HUES6 (cell line): ENCODE measurements at regions not wholly inside any gene's neighbourhood (a gene's known extent, or its start where the extent isn't known, plus 50 kb on each side); places are given as distances from the start of the nearest gene placed in this dataset.

Experiments
- H3K27ac ChIP-seq: 2 replicates; pipeline ENCODE4 v1.7.0; 2013; ENCODE audit warnings: low read depth, mild to moderate bottlenecking, low read length, inconsistent platforms
- H3K27me3 ChIP-seq: 2 replicates; pipeline ENCODE4 v1.6.1; 2013; ENCODE audit warnings: low read length; ENCODE audit not compliant: control insufficient read depth, insufficient read depth
- H3K36me3 ChIP-seq: 2 replicates; pipeline ENCODE4 v1.6.1; 2013; ENCODE audit warnings: low read length; ENCODE audit not compliant: control insufficient read depth, insufficient read depth
- H3K4me1 ChIP-seq: 2 replicates; pipeline ENCODE4 v1.6.1; 2013; ENCODE audit warnings: low read length; ENCODE audit not compliant: control insufficient read depth, insufficient read depth
- H3K4me3 ChIP-seq: 2 replicates; pipeline ENCODE4 v1.5.1; 2013; ENCODE audit warnings: low read depth, low read length
- H3K9ac ChIP-seq: one replicate; pipeline ENCODE4 v1.6.1; 2013; ENCODE audit warnings: mild to moderate bottlenecking, low read length
- H3K9me3 ChIP-seq: 2 replicates; pipeline ENCODE4 v1.6.1; 2013; ENCODE audit warnings: low read depth, low read length; ENCODE audit not compliant: control insufficient read depth, insufficient read depth

GRCh38 chr4:96713271-96713850, 873.5 kb downstream of the PDHA2 start:
- Histone ChIP-seq H3K27ac (no peak overlapping the region), H3K4me1 (no peaks in the 10 kb centered on the region), H3K27me3 (no peaks in the 10 kb centered on the region), H3K9me3 (no peaks in the 10 kb centered on the region), H3K4me3 (no peak overlapping the region), H3K36me3 (no peaks in the 10 kb centered on the region), H3K9ac (no peak overlapping the region)

- Histone ChIP-seq H3K36me3 (peaks cover 8% of the 10 kb centered on the region), H3K4me3 (no peak overlapping the region), H3K4me1 (no peaks in the 10 kb centered on the region), H3K9me3 (peaks cover 27% of the 10 kb centered on the region), H3K27ac (no peak overlapping the region), H3K27me3 (no peaks in the 10 kb centered on the region), H3K9ac (no peak overlapping the region)
These were observed 889.7 kb downstream of the PDHA2 start for GRCh38 chr4:96729641-96730040.

GRCh38 chr4:96730432-96730831, 890.5 kb downstream of the PDHA2 start:
- H3K36me3 ChIP-seq = peaks cover 12% of the 10 kb centered on the region
- no peak overlapping the region for H3K9ac ChIP-seq
- no peaks in the 10 kb centered on the region for H3K4me1 ChIP-seq
- H3K27ac ChIP-seq = no peak overlapping the region
- H3K9me3 ChIP-seq = peaks cover 33% of the 10 kb centered on the region
- no peaks in the 10 kb centered on the region for H3K27me3 ChIP-seq
- no peak overlapping the region for H3K4me3 ChIP-seq

GRCh38 chr4:96736352-96736889, 896.5 kb downstream of the PDHA2 start:
- Histone ChIP-seq H3K4me3 (no peak overlapping the region), H3K4me1 (peaks cover 7% of the 10 kb centered on the region), H3K36me3 (peaks cover 18% of the 10 kb centered on the region), H3K27ac (peak overlapping the region; percentile 97), H3K27me3 (no peaks in the 10 kb centered on the region), H3K9me3 (peaks cover 35% of the 10 kb centered on the region), H3K9ac (peak overlapping the region; percentile 24)

DNA sequence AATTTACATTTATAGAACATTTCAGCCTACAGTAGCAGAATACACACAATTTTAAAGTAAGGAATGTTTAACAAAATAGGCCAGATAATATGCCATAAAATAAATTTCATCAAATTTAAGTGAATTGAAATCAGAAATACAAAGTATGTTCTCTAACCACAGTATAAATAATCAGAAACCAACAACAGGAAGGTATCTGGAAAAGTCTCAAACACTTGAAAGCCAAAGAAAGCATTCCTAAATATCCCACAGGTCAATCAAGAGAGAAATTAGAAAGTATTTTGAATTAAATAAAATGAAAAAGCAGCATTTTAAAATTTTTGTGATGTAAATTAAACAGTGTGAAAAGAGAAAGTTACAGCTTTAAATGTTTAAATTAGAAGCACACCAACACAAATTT, 899.2 kb downstream of the PDHA2 start:
- H3K9me3 ChIP-seq = peaks cover 35% of the 10 kb centered on the region
- H3K27me3 ChIP-seq = no peaks in the 10 kb centered on the region
- H3K36me3 ChIP-seq = peaks cover 18% of the 10 kb centered on the region
- peaks cover 7% of the 10 kb centered on the region for H3K4me1 ChIP-seq
- no peak overlapping the region for H3K4me3 ChIP-seq
- no peak overlapping the region for H3K9ac ChIP-seq
- no peak overlapping the region for H3K27ac ChIP-seq

DNA sequence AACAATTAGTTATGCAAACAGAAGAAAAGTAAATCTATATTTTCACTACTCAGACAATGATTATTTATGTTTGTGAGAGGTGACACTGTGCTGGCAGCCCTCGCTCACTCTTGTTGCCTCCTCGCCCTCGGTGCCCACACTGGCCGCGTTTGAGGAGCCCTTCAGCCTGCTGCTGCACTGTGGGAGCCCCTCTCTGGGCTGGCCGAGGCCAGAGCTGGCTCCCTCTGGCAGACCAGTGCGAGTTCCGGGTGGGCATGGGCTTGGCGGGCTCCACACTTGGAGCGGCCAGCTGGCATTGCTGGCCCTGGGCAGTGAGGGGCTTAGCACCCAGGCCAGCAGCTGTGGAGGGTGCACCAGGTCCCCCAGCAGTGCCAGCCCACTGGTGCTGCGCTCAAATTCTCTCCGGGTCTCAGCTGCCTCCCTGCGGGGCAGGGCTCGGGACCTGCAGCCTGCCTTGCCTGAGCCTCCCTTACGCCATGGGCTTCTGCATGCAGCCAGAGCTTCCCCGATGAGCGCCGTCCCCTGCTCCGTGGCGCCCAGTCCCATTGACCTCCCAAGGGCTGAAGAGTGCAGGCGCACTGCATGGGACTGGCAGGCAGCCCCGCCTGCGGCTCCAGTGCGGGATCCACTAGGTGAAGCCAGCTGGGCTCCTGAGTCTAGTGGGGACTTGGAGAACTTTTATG, 902.6 kb downstream of the PDHA2 start:
- H3K36me3 ChIP-seq = peaks cover 13% of the 10 kb centered on the region
- H3K9me3 ChIP-seq = peaks cover 30% of the 10 kb centered on the region
- H3K4me1 ChIP-seq = no peaks in the 10 kb centered on the region
- H3K27me3 ChIP-seq = no peaks in the 10 kb centered on the region
- no peak overlapping the region for H3K9ac ChIP-seq
- no peak overlapping the region for H3K4me3 ChIP-seq
- H3K27ac ChIP-seq = no peak overlapping the region

DNA sequence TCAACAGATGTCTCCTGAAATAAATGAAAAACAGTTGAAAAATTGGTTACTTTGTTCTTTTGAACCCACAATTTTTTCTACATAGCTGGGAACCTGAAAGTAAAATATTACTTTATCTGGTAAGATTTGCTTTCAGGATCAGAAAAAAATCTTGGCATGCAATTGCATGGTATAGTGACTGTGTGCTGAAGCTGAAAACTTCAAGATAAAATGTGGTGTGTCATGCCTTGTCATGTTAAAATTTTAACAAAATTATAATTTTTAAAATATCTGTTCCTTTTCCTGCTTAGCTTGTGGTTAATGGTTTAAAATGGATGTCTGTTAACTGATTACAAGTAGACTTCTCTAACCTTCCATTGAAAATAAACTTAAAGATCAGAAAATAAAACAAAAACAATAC, 904.8 kb downstream of the PDHA2 start:
- Histone ChIP-seq H3K9ac (no peak overlapping the region), H3K4me1 (no peaks in the 10 kb centered on the region), H3K27ac (no peak overlapping the region), H3K4me3 (no peak overlapping the region), H3K36me3 (peaks cover 7% of the 10 kb centered on the region; the same call in 1 of the 2 replicates), H3K9me3 (peaks cover 37% of the 10 kb centered on the region), H3K27me3 (no peaks in the 10 kb centered on the region)

DNA sequence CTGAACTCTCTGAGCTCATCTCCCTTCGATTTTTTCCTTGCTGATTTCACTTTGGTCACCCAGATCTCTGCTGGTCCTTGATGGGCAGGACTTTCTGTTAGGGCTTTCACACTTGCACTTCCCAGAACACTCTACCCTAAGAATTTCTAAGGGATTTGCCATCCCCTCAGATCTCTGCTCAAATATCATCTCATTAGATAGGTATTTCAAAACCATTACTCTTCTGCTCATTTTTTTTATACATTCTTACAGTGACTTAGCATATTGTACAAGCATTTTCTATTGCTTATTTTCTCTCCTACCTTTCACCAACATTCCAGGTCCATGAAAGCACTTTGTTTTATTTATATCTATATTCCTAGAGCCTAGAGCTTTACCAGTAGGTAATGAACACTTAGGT, 913.3 kb downstream of the PDHA2 start:
- H3K27me3 ChIP-seq = no peaks in the 10 kb centered on the region
- H3K4me1 ChIP-seq = no peaks in the 10 kb centered on the region
- H3K36me3 ChIP-seq = no peaks in the 10 kb centered on the region

GRCh38 chr4:96755569-96756484, 915.9 kb downstream of the PDHA2 start:
- Histone ChIP-seq H3K27ac (no peak overlapping the region), H3K4me3 (no peak overlapping the region), H3K36me3 (no peaks in the 10 kb centered on the region), H3K4me1 (no peaks in the 10 kb centered on the region), H3K9ac (no peak overlapping the region), H3K9me3 (no peaks in the 10 kb centered on the region), H3K27me3 (no peaks in the 10 kb centered on the region)

More for the DNA sequence above, 913.3 kb downstream of the PDHA2 start:
- H3K9me3 ChIP-seq = peaks cover 16% of the 10 kb centered on the region
- H3K4me3 ChIP-seq = no peak overlapping the region
- no peak overlapping the region for H3K9ac ChIP-seq
- H3K27ac ChIP-seq = no peak overlapping the region

- Histone ChIP-seq H3K9ac (no peak overlapping the region), H3K27me3 (no peaks in the 10 kb centered on the region), H3K36me3 (no peaks in the 10 kb centered on the region), H3K27ac (no peak overlapping the region), H3K4me3 (no peak overlapping the region), H3K9me3 (no peaks in the 10 kb centered on the region), H3K4me1 (no peaks in the 10 kb centered on the region)
These were observed 916.7 kb downstream of the PDHA2 start for GRCh38 chr4:96756584-96756983.

- H3K36me3 ChIP-seq = no peaks in the 10 kb centered on the region
These were observed 923.7 kb downstream of the PDHA2 start for GRCh38 chr4:96763546-96763945.

More at GRCh38 chr4:96763546-96763945, 923.7 kb downstream of the PDHA2 start:
- no peak overlapping the region for H3K4me3 ChIP-seq
- H3K9ac ChIP-seq = no peak overlapping the region
- H3K9me3 ChIP-seq = no peaks in the 10 kb centered on the region
- no peaks in the 10 kb centered on the region for H3K4me1 ChIP-seq
- no peaks in the 10 kb centered on the region for H3K27me3 ChIP-seq
- H3K27ac ChIP-seq = no peak overlapping the region
